ENCODE measurements at regions not wholly inside any gene's neighbourhood (a gene's known extent, or its start where the extent isn't known, plus 50 kb on each side); places are given as distances from the start of the nearest gene placed in this dataset.

DNA sequence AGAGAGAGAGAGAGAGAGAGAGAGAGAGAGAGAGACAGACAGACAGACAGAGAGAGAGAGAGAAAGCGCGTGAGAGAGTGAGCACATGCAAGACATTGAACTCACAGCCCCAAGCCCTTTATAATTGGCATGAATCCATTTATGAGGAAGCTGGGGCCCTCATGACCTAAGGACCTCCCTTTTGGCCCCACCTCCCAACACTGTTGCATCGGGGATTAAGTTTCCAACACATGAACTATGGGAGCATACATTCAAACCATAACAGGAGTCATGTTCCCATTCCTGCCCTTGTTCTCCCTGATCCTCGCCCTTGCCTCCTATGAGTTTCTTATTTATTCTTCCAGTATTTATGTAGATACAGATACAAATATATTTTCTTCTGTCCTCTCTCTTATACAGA, 269.8 kb upstream of the ARX start:
- no peaks in the 10 kb centered on the region for H3K9me3 ChIP-seq
- no peaks in the 10 kb centered on the region for H3K36me3 ChIP-seq
- TF ChIP-seq, protein P1, sequence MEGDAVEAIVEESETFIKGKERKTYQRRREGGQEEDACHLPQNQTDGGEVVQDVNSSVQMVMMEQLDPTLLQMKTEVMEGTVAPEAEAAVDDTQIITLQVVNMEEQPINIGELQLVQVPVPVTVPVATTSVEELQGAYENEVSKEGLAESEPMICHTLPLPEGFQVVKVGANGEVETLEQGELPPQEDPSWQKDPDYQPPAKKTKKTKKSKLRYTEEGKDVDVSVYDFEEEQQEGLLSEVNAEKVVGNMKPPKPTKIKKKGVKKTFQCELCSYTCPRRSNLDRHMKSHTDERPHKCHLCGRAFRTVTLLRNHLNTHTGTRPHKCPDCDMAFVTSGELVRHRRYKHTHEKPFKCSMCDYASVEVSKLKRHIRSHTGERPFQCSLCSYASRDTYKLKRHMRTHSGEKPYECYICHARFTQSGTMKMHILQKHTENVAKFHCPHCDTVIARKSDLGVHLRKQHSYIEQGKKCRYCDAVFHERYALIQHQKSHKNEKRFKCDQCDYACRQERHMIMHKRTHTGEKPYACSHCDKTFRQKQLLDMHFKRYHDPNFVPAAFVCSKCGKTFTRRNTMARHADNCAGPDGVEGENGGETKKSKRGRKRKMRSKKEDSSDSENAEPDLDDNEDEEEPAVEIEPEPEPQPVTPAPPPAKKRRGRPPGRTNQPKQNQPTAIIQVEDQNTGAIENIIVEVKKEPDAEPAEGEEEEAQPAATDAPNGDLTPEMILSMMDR (IDR thresholded peaks at IDR 0.05): no peak
- H3K27ac ChIP-seq: no peak overlapping the region
- no peaks in the 10 kb centered on the region for H3K27me3 ChIP-seq
- no peaks in the 10 kb centered on the region for H3K4me1 ChIP-seq (ENCODE audit: control insufficient read depth in 1 of 2, insufficient read depth in 1 of 2, low read depth in 1 of 2, low read length in 1 of 2)
- no peak overlapping the region for H3K4me3 ChIP-seq (ENCODE audit: low read depth in 1 of 2, low read length in 1 of 2)

DNA sequence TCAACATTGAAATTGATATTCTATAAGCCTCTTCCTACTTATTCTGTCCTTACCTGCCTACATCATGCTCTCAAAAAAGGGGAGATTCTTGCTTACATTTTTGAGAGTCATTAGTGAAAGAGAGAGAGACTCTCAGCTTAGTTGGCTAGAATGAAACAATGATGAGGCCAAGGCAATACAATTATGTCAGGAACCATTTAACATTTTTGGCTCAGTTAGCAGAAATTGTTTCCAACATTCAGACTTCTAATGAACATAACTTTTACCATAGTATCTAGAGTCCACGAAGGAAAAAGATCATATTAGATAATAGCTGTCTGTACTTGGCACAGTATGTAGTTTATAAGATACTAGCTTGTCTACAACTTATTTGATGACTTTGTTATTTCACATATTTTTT, 263.7 kb upstream of the ARX start:
- Histone ChIP-seq H3K27ac (no peak overlapping the region), H3K4me3 (ENCODE audit: low read depth in 1 of 2, low read length in 1 of 2) (no peak overlapping the region), H3K36me3 (no peaks in the 10 kb centered on the region), H3K27me3 (no peaks in the 10 kb centered on the region), H3K4me1 (ENCODE audit: control insufficient read depth in 1 of 2, insufficient read depth in 1 of 2, low read depth in 1 of 2, low read length in 1 of 2) (no peaks in the 10 kb centered on the region), H3K9me3 (no peaks in the 10 kb centered on the region)
- TF ChIP-seq, protein P1 (IDR thresholded peaks at IDR 0.05): no peak

DNA sequence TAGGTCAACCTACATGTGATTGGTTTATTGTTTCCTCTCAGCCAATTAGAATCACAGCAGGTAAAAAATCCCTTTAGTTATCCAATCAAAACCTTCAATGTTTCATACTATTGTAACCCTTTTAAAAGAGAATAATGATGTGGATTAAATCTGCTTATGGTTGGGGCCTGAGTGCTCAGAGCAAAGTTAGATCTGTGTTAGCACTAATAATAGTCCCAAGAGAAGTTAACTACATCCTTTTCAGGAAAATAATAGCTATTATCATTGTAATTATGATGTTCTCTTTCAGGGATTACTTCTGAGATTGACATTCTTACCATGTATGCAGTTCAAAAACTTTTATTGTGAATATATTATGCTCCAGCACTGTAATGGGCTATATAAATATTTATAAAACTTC, 262.6 kb upstream of the ARX start:
- TF ChIP-seq, protein P1 (IDR thresholded peaks at IDR 0.05): no peak
- Histone ChIP-seq H3K4me1 (ENCODE audit: control insufficient read depth in 1 of 2, insufficient read depth in 1 of 2, low read depth in 1 of 2, low read length in 1 of 2) (no peaks in the 10 kb centered on the region), H3K27ac (no peak overlapping the region), H3K27me3 (no peaks in the 10 kb centered on the region), H3K36me3 (no peaks in the 10 kb centered on the region), H3K9me3 (no peaks in the 10 kb centered on the region), H3K4me3 (ENCODE audit: low read depth in 1 of 2, low read length in 1 of 2) (no peak overlapping the region)

DNA sequence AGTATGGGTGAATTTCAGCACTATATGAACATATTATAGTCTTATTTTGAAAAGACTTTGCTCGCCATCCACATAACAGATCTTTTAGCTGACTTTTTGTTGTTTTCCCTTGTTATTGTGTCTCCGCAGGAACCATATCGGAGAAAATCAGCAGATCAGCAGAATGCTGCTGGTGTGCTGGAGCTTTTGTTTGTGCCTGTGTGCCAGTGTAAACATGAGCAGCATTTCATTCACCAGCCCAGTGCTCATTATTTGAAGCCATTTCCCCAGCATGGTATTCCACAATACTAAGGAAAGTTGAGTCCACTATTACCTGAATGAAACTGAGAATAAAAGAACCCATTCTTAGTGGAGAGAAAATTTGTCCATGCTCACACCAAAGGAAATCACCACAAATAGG, 261.8 kb upstream of the ARX start:
- H3K4me1 ChIP-seq (ENCODE audit: control insufficient read depth in 1 of 2, insufficient read depth in 1 of 2, low read depth in 1 of 2, low read length in 1 of 2): no peaks in the 10 kb centered on the region
- no peaks in the 10 kb centered on the region for H3K36me3 ChIP-seq
- H3K27me3 ChIP-seq: no peaks in the 10 kb centered on the region
- no peaks in the 10 kb centered on the region for H3K9me3 ChIP-seq
- TF ChIP-seq, protein P1 (IDR thresholded peaks at IDR 0.05): no peak
- H3K27ac ChIP-seq: no peak overlapping the region
- H3K4me3 ChIP-seq (ENCODE audit: low read depth in 1 of 2, low read length in 1 of 2): no peak overlapping the region

DNA sequence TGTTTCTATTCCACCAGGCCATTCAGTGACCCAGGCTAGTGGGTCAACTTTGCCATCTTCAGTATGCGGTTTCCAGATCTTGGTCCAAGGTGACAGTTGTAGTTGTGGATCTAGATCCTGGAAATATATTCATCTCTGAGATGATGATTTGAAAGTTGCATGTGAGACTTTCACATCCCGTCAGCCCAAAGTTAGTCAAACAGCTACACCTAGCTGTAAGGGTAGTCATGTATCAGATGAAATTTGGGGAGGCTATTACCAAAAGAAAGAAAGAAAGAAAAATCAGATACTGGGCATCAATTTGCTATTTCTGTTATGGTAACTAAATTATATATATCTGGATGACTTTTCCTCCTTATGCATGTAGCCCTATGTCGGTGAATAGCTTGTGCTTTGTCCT, 259.4 kb upstream of the ARX start:
- Histone ChIP-seq H3K9me3 (no peaks in the 10 kb centered on the region), H3K27me3 (no peaks in the 10 kb centered on the region), H3K27ac (no peak overlapping the region), H3K4me1 (ENCODE audit: control insufficient read depth in 1 of 2, insufficient read depth in 1 of 2, low read depth in 1 of 2, low read length in 1 of 2) (no peaks in the 10 kb centered on the region), H3K36me3 (no peaks in the 10 kb centered on the region), H3K4me3 (ENCODE audit: low read depth in 1 of 2, low read length in 1 of 2) (no peak overlapping the region)
- TF ChIP-seq, protein P1 (IDR thresholded peaks at IDR 0.05): no peak

DNA sequence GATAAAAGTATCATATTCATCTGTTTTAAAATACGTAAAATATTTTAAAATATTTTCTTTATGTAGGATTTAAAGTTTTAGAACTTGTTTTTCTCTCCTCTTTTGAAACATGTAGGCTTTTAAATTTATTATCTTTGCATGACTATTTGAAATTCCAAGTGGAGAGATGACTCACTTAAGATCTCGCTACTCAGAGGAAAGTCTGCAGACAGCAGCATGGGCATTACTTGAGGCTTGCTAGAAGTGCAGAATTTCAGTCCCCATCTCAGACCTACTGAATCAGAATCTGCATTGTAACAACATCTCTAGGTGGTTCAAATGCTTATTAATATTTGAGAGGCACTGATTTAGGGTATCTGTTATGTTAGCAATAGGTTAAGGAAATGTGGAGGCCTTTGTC, 225.7 kb upstream of the ARX start:
- TF ChIP-seq, protein P1 (IDR thresholded peaks at IDR 0.05): no peak
- Histone ChIP-seq H3K4me3 (ENCODE audit: low read depth in 1 of 2, low read length in 1 of 2) (no peak overlapping the region), H3K27me3 (no peaks in the 10 kb centered on the region), H3K9me3 (no peaks in the 10 kb centered on the region), H3K36me3 (no peaks in the 10 kb centered on the region), H3K4me1 (ENCODE audit: control insufficient read depth in 1 of 2, insufficient read depth in 1 of 2, low read depth in 1 of 2, low read length in 1 of 2) (no peaks in the 10 kb centered on the region), H3K27ac (no peak overlapping the region)
